ENCODE measurements at regions not wholly inside any gene's neighbourhood (a gene's known extent, or its start where the extent isn't known, plus 50 kb on each side); places are given as distances from the start of the nearest gene placed in this dataset.

- TF ChIP-seq CTCF (IDR thresholded peaks at IDR 0.05) (no peak), POLR2A (IDR thresholded peaks at IDR 0.05) (no peak)
Measured at GRCh38 chr13:111485491-111486250, 165.2 kb downstream of the TEX29 start.
